Psoas muscle (tissue), 7 donors: ENCODE measurements at regions not wholly inside any gene's neighbourhood (a gene's known extent, or its start where the extent isn't known, plus 50 kb on each side); places are given as distances from the start of the nearest gene placed in this dataset.

ENCODE experiments used
- ATAC-seq, 4 donors: fragments of 200-7000 bp; cut with Tn5 transposase; one replicate each; pipeline ENCODE4 v1.9.1; 2020; ENCODE audit warnings: moderate library complexity in 3 of 4, mild to moderate bottlenecking in 2 of 4
- DNase-seq, 2 donors: peaks; one replicate each; pipeline ENCODE4 v3.0.0-alpha.2; 2020
- H3K27ac ChIP-seq: fragments of 200-600 bp; one replicate; pipeline ENCODE4 v1.8.0; 2022
- H3K27me3 ChIP-seq, 3 donors: fragments of 200-600 bp in 1 of 3; one replicate each; pipeline versions ENCODE4 v1.6.1 to v1.8.0; 2013 to 2022; ENCODE audit warnings: low read length in 2 of 3, mild to moderate bottlenecking in 2 of 3, moderate library complexity in 1 of 3; ENCODE audit not compliant: insufficient read depth in 3 of 3
- H3K36me3 ChIP-seq, 2 donors: fragments of 200-600 bp in 1 of 2; one replicate each; pipeline versions ENCODE4 v1.6.1 to v1.8.0; 2013 to 2022; ENCODE audit warnings: low read depth in 1 of 2, mild to moderate bottlenecking in 1 of 2, moderate library complexity in 1 of 2; ENCODE audit not compliant: insufficient read depth in 1 of 2
- H3K4me1 ChIP-seq: fragments of 200-600 bp; one replicate; pipeline ENCODE4 v1.8.0; 2022
- H3K4me3 ChIP-seq: fragments of 200-600 bp; one replicate; pipeline ENCODE4 v1.8.0; 2022; ENCODE audit warnings: mild to moderate bottlenecking
- H3K9me3 ChIP-seq: fragments of 200-600 bp; one replicate; pipeline ENCODE4 v1.8.0; 2022
- CTCF ChIP-seq: fragments of 200-600 bp; IDR thresholded peaks from one replicate; pipeline ENCODE4 v1.8.0; 2022; ENCODE audit warnings: antibody characterized with exemption
- WGBS, 3 donors: extraction: QIAGEN DNeasy Blood & Tissue Kit; methylation state at CpG; one replicate each; pipeline versions ENCODE4 v1.1.6 to v1.1.7; 2013; 5-methylcytosine and 5-hydroxymethylcytosine counted together
- intact Hi-C, 2 donors: fragments of 100-400 bp; cut with DNase I; formaldehyde crosslinking; loops; one replicate each; pipeline versions ENCODE4 v1.11.0 to v1.14.2; 2022
- donor health status: healthy with polysubstance abuse.
- donor health status: DM: no; HTN: no; CAD: no; lungs with moderate emphysema.
- donor health status: Bipolar disorder and iron deficiency.
- donor health status: healthy.
- donor health status: DM: yes; HTN: yes; CAD: no.
- donor health status: DM: no; HTN: no; CAD: no.
- donor health status: DM: yes; HTN: yes; CAD: no.

DNA sequence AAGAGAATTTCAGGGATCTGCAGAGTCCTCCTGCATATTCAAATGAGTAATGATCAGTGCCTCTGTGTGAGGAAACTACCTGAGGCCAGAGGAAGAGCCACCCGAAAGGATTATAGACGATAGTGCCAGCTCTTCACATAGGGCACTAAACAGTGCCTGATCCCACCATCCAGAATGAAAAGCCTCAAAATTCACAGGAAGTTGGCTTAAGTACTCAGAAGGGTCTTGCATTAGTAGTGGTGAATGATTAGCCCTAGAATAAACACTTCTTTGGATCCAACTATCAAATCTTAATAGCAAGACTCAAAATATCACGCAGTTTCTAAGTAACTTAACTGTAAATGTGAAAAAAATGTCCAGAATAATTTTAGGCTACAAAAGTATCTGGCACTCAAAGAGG is 324.4 kb downstream of the ZNF674 start:
- DNase-seq = no peak
- H3K9me3 ChIP-seq = no peaks in the 10 kb centered on the region
- no peak for ATAC-seq
- H3K27me3 ChIP-seq = peaks cover 0 to 23% (median 0%) of the 10 kb centered on the region in 3 donors
- H3K4me1 ChIP-seq = no peaks in the 10 kb centered on the region
- no peak overlapping the region for H3K4me3 ChIP-seq
- H3K27ac ChIP-seq = no peak overlapping the region
- intact Hi-C loops = no loop called here
- H3K36me3 ChIP-seq = no peaks in the 10 kb centered on the region
- 71 to 88% (median 78%) methylated on average over 3 of the region's 3 CpGs for WGBS, 3 donors
- TF ChIP-seq CTCF = no peak

DNA sequence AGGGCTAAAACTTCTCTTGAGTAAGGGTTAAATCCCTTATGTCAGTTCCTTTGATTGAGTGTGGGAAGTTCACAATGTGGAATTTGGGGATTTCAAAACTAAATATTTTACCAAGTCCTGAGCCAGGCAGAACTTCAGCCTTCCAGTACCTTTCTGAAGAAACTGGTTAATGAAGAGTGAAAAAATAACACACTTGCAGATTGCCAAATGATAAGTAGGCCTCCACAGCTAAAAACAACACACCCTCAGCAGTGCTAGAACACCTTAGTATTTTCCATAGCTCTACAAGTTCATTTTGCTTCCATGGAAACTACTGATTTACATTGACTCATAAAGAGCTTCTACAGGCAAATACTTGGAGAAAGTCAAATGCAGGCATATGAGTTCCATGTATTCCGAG is 326.8 kb downstream of the ZNF674 start:
- no peaks in the 10 kb centered on the region for H3K4me1 ChIP-seq
- H3K9me3 ChIP-seq = no peaks in the 10 kb centered on the region
- TF ChIP-seq CTCF = no peak
- no peak overlapping the region for H3K27ac ChIP-seq
- no peak overlapping the region for H3K4me3 ChIP-seq
- 70 to 100% (median 78%) methylated on average over 1 of the region's 1 CpG for WGBS, 3 donors
- no peaks in the 10 kb centered on the region for H3K36me3 ChIP-seq
- intact Hi-C loops = no loop called here
- DNase-seq = no peak
- no peak for ATAC-seq
- H3K27me3 ChIP-seq = peaks cover 0 to 27% (median 0%) of the 10 kb centered on the region in 3 donors

DNA sequence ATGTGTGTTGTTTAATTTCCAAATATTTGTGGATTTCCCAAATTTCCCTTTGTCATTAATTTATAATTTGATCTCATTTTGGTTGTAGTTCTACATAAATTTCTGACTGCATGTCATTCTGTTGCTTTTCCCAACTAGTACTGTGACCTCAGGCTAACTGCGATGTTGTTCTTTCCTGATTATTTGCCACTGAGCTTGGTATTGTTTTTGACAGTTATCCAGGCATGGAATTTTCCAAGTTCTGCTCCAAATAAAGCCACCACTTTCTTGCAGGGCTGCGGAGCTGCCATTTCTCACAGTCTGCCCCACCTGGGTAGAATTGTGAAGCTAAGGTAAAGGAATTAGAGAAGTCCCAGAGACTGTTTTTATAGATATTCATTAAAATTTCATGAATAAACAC is 328.8 kb downstream of the ZNF674 start:
- Histone ChIP-seq H3K4me3 (no peak overlapping the region), H3K27me3 (peaks cover 0 to 27% (median 0%) of the 10 kb centered on the region in 3 donors), H3K27ac (no peak overlapping the region), H3K36me3 (no peaks in the 10 kb centered on the region), H3K9me3 (no peaks in the 10 kb centered on the region), H3K4me1 (no peaks in the 10 kb centered on the region)
- ATAC-seq = no peak
- intact Hi-C loops = no loop called here
- TF ChIP-seq CTCF = no peak
- DNase-seq = no peak
- WGBS, 3 donors = 34 to 50% (median 45%) methylated on average over 2 of the region's 2 CpGs

- WGBS, 3 donors = 95 to 97% (median 96%) methylated on average over 4 of the region's 4 CpGs
These were observed 334.1 kb downstream of the ZNF674 start for GRCh38 chrX:46211079-46211478.

More at GRCh38 chrX:46211079-46211478, 334.1 kb downstream of the ZNF674 start:
- Histone ChIP-seq H3K4me3 (no peak overlapping the region), H3K27me3 (peaks cover 0 to 11% (median 0%) of the 10 kb centered on the region in 3 donors), H3K27ac (no peak overlapping the region), H3K9me3 (no peaks in the 10 kb centered on the region), H3K36me3 (no peaks in the 10 kb centered on the region), H3K4me1 (no peaks in the 10 kb centered on the region)
- DNase-seq (no peak), ATAC-seq (no peak)
- no peak for TF ChIP-seq CTCF
- intact Hi-C loops = no loop called here
